ENCODE measurements at regions not wholly inside any gene's neighbourhood (a gene's known extent, or its start where the extent isn't known, plus 50 kb on each side); places are given as distances from the start of the nearest gene placed in this dataset.
"Not testable (repeated sequence)": the region's sequence is repeated elsewhere in the genome, so short reads cannot be mapped to it uniquely, and the experiment has no call there.

- DNase-seq (ENCODE audit: low read depth in 3 of 3) = no peak
Measured at GRCh38 chrX:46367491-46367890, 177.7 kb downstream of the ZNF674 start.

DNA sequence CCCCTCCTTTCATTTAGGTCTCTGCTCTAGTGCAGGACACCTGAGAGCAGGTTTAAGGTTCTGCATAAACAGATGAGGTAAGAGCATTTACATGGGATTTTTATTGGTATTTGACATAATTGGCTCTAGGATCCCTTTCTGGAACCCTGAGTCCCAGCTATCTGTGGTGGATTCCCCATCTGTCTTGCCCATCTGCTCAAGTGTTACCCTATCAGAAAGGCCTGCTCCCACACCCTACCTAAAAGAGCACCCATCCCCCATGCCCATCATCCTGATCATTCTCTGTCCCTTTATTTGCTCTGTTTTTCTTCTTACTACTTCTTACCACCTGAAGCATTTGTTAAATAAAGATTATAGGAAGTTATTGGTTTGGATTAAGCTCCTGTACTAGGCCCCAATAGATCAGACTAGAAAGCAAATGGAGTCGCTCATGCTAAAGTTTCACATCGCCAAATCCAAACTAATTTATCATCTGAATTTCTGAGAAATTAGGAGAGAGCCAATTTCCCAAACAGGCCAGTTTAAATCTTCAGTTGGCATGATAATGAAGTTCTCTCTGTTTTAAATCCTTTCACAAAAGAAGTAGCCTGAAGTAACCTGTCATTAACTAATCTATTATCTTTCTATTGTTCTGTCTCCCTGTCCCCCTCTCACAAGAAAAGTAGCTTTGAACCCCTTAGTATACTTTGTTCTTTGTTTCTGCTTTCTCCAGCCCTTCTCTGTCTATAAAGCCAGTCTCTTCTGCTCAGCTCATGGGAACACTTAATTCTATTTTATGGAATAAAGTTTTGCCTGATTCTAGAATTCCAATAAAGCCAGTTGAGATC, 178.6 kb downstream of the ZNF674 start:
- no peak for DNase-seq (ENCODE audit: low read depth in 3 of 3)

DNA sequence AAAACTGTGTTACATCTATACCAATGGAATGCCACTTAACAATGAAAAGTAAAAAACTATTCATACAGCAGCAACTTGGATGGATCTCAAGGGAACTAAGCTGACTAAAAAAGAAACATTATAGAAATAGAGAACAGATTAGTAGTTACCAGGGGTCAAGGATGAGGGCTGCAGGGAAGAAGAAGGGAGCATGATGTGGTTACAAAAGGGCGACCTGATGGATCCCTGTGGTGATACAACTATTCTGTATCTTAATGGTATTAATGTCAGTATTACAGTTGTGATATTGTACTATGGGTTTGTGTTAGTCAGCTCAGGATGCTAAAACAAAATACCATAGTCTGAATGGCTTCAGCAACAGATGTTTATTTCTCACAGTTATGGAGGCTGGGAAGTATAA, 190.7 kb downstream of the ZNF674 start:
- no peak for DNase-seq (ENCODE audit: low read depth in 3 of 3)

DNA sequence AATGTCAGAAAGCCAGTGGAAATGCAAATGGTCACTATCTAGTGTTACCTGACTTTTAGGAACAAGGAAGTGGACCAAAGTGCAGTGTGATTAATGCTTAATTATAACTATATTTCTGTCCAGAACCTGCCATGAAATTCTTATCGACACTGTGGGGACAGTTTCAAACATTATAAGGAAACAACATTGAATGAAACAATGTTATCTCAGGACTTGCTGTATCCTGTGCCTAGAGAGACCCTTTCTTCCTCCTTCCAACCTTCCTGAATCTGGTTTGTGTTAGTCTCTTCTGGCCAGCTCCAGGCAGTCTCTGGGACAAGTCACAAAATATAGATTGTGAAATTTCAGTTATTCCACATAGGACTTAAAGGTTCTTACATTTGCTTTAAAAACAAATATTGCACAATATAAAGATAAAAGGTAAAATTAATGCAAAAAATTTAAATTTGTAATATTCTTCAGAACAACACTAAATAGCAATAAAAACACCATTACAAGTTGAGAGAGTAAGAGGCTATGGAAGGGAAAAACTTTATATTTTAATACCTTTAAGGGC, 203.4 kb downstream of the ZNF674 start:
- no peak for DNase-seq (ENCODE audit: low read depth in 3 of 3)

DNA sequence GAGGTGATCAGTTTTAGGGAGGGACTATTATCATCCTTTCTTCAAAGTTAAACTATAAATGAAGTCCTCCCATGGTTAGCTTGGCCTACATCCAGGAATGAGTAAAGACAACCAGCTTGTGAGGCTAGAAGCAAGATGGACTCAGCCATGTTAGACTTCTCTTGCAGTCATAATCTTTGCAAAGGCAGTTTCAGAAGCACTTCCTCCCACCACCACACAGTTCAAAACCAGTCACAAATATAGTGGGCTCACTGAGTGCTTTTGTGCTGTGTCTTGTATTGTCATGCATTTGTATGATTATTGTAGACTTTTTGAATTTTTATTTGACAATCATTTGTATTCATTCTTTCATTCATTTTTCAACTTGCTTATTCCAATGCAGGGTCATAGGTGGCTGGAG, 204.5 kb downstream of the ZNF674 start:
- DNase-seq (ENCODE audit: low read depth in 3 of 3) = no peak

DNA sequence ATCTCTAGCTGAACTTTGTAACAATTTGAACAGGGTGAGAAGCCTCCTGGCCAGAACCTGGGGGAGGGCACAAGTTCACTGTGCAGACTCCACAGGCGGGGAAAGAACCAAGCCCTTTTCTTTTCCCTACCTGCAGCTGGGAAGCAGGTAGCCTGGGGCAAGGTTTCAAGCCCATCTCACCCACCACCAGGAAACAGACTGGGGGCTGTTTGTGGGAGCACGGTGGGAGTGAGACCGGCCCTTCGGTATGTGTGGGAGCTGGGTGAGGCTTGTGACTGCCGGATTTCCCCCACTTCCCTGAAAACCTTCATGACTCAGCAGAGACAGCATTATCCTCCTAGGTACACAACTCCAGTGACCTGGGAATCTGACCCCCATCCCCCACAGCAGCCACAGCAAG, 211.7 kb downstream of the ZNF674 start:
- no peak for DNase-seq (ENCODE audit: low read depth in 3 of 3)

DNA sequence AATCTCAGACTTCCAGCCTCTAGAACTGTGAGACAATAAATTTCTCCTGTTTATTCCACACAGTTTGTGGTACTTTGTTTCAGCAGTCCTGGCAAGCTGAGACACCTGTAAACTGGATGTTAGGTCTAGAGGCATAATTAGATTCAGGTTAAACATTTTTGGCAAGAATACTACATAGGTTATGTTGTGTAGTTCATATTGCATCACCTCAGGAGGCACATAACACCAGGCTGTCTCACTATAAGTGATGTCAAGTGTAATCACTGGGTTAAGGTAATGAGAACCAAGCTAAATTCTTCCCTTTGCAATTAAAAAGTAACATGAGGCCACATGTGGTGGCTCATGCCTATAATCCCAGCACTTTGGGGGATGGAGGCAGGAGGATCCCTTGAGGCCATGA, 214.2 kb downstream of the ZNF674 start:
- DNase-seq (ENCODE audit: low read depth in 3 of 3) = no peak

DNA sequence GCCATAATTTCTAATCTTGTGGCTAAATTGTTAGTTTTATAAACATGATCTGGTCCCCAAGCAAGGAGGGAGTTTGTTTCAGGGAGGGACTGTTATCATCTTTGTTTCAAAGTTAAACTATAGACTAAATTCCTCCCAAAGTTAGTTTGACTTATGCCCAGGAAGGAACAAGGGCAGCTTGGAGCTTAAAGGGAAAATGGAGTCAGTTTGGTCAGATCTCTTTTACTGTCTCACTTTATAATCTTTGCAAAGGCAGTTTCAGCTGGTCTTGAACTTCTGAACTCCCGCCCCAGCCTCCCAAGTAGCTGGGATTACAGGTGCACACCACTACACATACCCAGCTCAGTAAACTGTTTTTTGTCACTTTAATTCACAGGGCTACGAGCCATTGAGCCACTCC, 214.7 kb downstream of the ZNF674 start:
- DNase-seq (ENCODE audit: low read depth in 3 of 3) = no peak

DNA sequence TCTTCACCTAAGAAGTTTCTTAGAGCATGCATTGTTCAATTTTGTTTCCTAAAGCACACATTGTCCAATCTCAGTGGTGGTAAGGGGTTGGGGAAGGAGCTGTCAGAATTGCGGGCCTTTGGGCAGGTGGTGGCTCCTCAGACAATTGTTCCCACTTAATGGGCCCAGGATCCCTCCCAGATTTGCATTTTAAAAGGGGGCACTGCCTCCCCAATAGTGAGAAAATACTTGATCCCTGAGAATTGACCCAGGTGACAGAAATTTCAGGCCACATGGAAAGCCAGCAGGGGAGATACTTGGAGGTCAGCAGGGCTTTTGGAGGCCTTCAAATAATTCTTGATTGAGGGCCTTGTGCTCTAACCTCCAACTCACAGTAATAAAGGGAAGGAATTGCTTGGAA, 217.1 kb downstream of the ZNF674 start:
- no peak for DNase-seq (ENCODE audit: low read depth in 3 of 3)

- DNase-seq (ENCODE audit: low read depth in 3 of 3) = no peak
Measured at GRCh38 chrX:46327566-46328115, 217.6 kb downstream of the ZNF674 start.

DNA sequence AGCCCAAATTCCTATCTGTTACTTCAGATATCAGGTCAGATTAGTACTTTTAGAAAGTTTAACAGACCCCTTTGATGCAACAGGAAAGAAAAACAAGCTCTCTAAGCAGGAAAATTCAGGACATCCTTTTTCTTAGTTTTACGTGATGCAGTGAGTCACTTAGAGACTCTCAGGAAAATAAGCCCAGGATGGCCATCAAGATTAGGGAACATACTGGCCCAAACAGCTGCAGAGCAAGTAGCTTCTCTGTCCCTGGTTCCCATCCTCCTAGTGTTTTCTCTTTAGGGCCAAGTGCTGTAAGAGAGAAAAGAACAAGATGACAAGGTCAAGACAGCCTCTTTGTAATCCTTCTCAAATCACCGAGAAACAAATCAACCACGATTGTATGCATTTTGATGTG, 219.1 kb downstream of the ZNF674 start:
- DNase-seq (ENCODE audit: low read depth in 3 of 3) = no peak

GRCh38 chrX:46325312-46325877, 219.8 kb downstream of the ZNF674 start:
- peak; percentile 32 to 59 (median 45) for DNase-seq (ENCODE audit: low read depth in 3 of 3)

DNA sequence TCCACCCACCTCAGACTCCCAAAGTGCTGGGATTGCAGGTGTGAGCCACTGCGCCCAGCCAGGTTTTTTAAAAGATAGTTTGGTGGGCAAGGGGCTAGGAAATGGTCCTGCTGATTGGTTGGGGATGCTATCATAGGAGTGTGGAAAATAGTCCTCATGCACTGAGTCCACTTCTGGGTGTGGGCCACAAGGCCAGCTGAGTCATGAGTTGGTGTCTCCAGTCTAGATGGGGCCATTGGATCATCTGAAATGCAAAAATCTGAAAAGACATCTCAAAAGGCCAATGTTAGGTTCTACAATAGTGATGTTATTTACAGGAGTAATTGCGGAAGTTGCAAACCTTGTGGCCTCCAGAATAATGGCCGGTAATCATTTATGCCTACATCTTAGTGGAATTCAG, 221.1 kb downstream of the ZNF674 start:
- no peak for DNase-seq (ENCODE audit: low read depth in 3 of 3)

GRCh38 chrX:46322929-46323328, 222.3 kb downstream of the ZNF674 start:
- not testable (repeated sequence) for DNase-seq (ENCODE audit: low read depth in 3 of 3)

GRCh38 chrX:46321676-46322075, 223.5 kb downstream of the ZNF674 start:
- no peak for DNase-seq (ENCODE audit: low read depth in 3 of 3)

- DNase-seq (ENCODE audit: low read depth in 3 of 3) = no peak
Measured at GRCh38 chrX:46319750-46320149, 225.5 kb downstream of the ZNF674 start.

GRCh38 chrX:46318551-46318950, 226.7 kb downstream of the ZNF674 start:
- no peak for DNase-seq (ENCODE audit: low read depth in 3 of 3)

DNA sequence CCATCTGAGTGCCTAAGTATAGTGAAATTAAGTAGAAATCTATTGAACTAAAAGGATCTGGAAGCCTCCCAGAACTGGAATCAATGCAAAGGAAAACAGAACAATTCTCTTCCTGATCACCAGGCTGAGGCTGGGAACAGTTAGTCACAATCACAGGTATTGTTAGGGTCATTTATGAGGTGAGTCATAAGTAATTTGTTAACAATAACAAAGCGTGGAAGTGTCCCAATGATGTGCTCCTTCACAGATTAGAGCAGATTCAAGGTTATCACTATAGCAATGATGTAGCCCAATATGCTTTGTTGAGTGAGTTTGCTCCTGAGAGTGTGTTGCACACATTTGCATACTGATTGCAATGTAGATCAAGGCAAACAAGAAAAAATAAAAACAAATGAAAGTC, 228.1 kb downstream of the ZNF674 start:
- DNase-seq (ENCODE audit: low read depth in 3 of 3) = no peak

GRCh38 chrX:46311581-46312120, 233.6 kb downstream of the ZNF674 start:
- no peak for DNase-seq (ENCODE audit: low read depth in 3 of 3)

GRCh38 chrX:46310815-46311497, 234.3 kb downstream of the ZNF674 start:
- no peak for DNase-seq (ENCODE audit: low read depth in 3 of 3)

DNA sequence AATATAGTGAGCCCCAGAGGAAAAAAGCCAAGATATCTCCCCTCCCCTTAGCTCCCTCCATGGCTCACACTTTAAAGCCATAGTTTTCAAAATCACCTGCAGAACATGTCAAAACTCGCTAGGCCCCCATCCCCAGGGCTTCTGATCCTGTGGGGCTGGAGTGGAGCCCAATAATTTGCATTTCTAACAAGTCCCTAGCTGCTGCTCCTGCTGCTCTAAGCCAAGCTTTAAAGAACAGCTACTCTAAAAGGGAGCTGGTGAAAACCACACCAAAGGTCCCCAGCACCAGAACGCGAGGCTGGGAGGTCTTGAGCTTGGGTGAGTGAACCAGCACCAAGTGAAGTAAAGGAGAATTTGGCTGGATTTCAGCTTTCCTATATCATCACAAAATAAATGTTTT, 237.1 kb downstream of the ZNF674 start:
- no peak for DNase-seq (ENCODE audit: low read depth in 3 of 3)

GRCh38 chrX:46306103-46306502, 239.1 kb downstream of the ZNF674 start:
- DNase-seq (ENCODE audit: low read depth in 3 of 3) = no peak
